Effector memory CD4-positive, alpha-beta T cell (primary cell): ENCODE measurements at regions not wholly inside any gene's neighbourhood (a gene's known extent, or its start where the extent isn't known, plus 50 kb on each side); places are given as distances from the start of the nearest gene placed in this dataset.

Experiments
- DNase-seq, 3 donors: peaks; one replicate each; pipeline ENCODE4 v3.0.0-alpha.2; 2020
- H3K27ac ChIP-seq: 2 replicates; pipeline ENCODE4 v1.7.0; 2013; ENCODE audit warnings: mild to moderate bottlenecking, low read length, moderate library complexity; ENCODE audit not compliant: insufficient read depth, poor library complexity, severe bottlenecking
- H3K27me3 ChIP-seq: replicated peaks from 2 replicates; pipeline ENCODE4 v1.7.0; 2013; ENCODE audit warnings: mild to moderate bottlenecking, low read length; ENCODE audit not compliant: insufficient read depth, control insufficient read depth, poor library complexity, severe bottlenecking
- H3K36me3 ChIP-seq: 2 replicates; pipeline ENCODE4 v1.7.0; 2013; ENCODE audit warnings: mild to moderate bottlenecking, low read length, moderate library complexity; ENCODE audit not compliant: control insufficient read depth, insufficient read depth
- H3K4me1 ChIP-seq: 2 replicates; pipeline ENCODE4 v1.7.0; 2013; ENCODE audit warnings: low read length, mild to moderate bottlenecking; ENCODE audit not compliant: control insufficient read depth, insufficient read depth, poor library complexity, severe bottlenecking
- H3K4me3 ChIP-seq: 2 replicates; pipeline ENCODE4 v1.7.0; 2013; ENCODE audit warnings: low read length, low read depth, mild to moderate bottlenecking; ENCODE audit not compliant: insufficient read depth, poor library complexity, severe bottlenecking
- H3K9me3 ChIP-seq: 2 replicates; pipeline ENCODE4 v1.7.0; 2013; ENCODE audit warnings: mild to moderate bottlenecking, low read length, moderate library complexity; ENCODE audit not compliant: control insufficient read depth

DNA sequence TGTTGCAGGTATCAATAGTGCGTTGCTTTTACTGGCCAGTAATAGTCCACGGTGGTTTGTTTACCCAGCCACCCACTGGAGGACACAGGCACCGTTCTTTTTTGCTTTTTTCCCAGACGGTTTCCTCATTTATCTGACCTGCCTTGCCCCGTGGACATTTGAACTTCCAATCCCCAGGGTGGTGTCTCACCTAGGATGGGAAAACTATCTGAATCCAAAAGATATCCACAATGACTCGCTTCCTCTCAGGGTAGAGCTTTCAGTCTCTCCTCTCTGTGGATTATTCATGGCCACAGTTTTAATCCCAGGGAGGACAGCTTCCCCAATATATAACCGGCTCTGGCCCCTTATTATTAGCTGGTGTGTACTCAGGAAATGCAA is 170.8 kb downstream of the FOXO1 start:
- Histone ChIP-seq H3K27ac (no peak overlapping the region), H3K4me1 (peaks cover 33% of the 10 kb centered on the region)

DNA sequence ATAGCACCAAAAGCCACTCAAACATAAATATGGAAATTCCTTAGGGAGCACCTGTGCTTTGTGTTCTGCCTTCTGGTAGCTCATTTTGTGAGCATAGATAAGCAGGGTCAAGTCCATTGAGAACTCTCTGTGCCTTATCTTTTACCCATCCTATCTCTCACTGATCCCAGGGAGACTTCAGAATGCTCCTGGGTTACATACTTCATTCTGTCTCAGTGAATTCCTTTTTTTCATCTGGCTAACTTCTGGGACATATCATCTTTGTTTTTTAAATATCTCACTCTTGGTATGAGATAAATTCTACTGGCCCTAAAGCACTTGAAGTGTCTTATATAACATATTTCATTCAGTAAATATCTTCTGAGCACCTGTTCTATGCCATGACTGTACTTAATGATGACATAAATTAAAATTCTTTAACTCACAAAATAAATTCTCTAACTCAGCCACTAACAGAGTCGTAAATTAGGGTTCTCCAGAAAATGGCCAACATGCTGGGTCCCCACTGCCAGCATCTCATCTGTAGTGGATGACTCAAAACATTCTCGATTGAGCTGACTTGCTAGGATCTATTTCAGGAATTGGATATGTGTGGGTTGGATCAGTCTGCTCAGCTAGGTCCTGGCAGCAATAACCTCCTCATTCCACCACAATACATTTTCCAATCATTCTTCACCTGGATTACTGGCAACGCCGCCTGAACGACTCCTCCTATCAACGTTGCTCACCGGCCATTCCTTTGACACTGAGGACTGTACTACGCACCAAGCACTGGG is 170.2 kb downstream of the FOXO1 start:
- no peaks in the 10 kb centered on the region for H3K9me3 ChIP-seq
- H3K4me1 ChIP-seq: peaks cover 31% of the 10 kb centered on the region
- H3K27me3 ChIP-seq: no peaks in the 10 kb centered on the region
- DNase-seq: no peak
- no peaks in the 10 kb centered on the region for H3K36me3 ChIP-seq
- H3K4me3 ChIP-seq: no peak overlapping the region
- no peak overlapping the region for H3K27ac ChIP-seq

More for the DNA sequence above, 170.8 kb downstream of the FOXO1 start:
- Histone ChIP-seq H3K27me3 (no peaks in the 10 kb centered on the region), H3K9me3 (no peaks in the 10 kb centered on the region), H3K36me3 (no peaks in the 10 kb centered on the region), H3K4me3 (no peak overlapping the region)
- DNase-seq: no peak

DNA sequence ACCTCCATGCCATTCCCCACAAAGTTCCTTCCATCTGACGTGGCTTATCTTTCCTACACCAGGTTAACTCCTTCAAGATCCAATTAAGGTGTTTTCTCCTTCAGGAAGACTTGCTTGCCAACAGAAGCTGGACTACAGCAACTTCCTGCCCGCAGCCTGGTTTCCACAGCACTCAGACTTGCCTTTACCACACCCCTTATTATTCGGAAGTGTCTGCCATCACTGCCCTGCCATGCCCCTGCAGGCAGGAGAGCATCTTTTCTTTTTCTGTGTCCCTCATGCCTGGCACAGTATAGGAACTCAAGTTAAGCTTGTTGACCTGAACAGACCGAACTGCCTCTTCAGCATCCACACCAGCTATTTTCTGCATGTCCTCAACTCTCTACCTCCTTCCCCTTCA is 168.0 kb downstream of the FOXO1 start:
- H3K27me3 ChIP-seq: no peaks in the 10 kb centered on the region
- no peak overlapping the region for H3K27ac ChIP-seq
- no peaks in the 10 kb centered on the region for H3K9me3 ChIP-seq
- H3K4me3 ChIP-seq: no peak overlapping the region
- peaks cover 26% of the 10 kb centered on the region for H3K4me1 ChIP-seq
- no peak for DNase-seq
- H3K36me3 ChIP-seq: no peaks in the 10 kb centered on the region

DNA sequence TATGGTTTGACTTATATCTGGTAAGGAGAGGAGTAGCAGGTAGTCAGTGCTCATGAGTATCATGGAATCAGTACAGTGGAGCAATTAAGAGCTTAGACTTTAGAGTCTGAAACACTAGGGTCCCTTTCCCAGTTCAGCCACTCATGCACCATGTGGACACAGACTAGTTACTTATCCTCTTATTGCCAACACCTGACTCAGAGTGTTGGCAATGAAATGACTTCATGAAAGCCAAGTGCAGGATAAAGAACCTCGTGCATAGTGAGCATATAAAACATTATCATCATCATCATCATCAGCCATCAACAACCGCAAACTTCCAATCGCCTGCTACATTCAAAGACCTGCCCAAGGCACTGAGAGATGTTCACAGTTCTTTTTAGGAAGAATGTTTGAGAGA is 164.2 kb downstream of the FOXO1 start:
- Histone ChIP-seq H3K4me1 (peaks cover 6% of the 10 kb centered on the region), H3K9me3 (no peaks in the 10 kb centered on the region), H3K4me3 (no peak overlapping the region), H3K36me3 (no peaks in the 10 kb centered on the region), H3K27me3 (no peaks in the 10 kb centered on the region), H3K27ac (no peak overlapping the region)
- no peak for DNase-seq

DNA sequence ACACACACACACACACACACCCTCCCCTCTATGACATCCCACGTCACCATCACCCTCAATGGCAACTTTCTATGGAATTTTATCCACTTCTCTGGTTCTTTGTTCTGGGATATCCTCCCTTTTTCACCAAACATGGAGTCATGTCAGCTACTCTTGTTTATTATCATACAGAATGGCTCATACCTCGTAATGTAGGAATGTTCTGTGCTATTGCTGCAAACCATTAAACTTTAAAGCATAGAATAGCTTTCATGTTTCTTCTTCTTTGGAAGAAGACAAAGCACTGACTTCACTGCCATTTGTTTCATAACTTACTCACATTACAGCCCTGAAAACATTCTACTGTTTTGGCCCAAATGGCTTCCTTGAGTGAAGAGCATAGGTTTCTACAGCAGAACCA is 163.4 kb downstream of the FOXO1 start:
- Histone ChIP-seq H3K4me3 (no peak overlapping the region), H3K27ac (no peak overlapping the region)

DNA sequence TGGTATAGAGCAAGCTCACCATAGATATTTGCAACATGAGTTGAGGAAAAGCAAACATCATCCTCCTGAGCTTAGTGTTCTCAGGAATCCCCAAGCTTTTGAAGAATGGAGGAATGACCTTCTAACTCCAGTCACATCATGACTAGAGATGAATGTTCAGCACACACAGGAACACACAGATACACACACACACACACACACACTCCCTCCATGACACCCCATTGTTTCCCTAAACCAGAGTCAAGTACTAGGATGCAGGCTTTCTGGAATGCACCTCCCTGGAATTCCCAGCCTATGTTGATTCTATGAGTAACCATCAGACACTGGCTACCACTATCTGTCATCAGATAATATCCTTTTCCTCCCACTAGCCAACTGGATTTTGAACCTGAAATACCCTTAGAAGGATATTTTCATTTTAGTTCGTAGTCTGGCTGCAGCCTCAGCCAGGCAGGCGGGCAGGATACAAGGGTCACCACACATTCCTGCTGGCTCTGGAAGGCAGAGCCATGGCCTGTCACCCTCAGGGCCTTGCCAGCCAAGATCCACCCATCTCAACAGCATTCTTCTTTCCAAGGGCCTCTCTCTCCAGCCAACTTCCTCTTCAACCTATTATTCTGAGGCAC is 162.4 kb downstream of the FOXO1 start:
- Histone ChIP-seq H3K27ac (no peak overlapping the region), H3K4me1 (peaks cover 8% of the 10 kb centered on the region), H3K4me3 (no peak overlapping the region), H3K36me3 (no peaks in the 10 kb centered on the region), H3K9me3 (no peaks in the 10 kb centered on the region), H3K27me3 (no peaks in the 10 kb centered on the region)
- DNase-seq: no peak

More for the DNA sequence above, 163.4 kb downstream of the FOXO1 start:
- Histone ChIP-seq H3K9me3 (no peaks in the 10 kb centered on the region), H3K27me3 (no peaks in the 10 kb centered on the region), H3K36me3 (no peaks in the 10 kb centered on the region), H3K4me1 (peaks cover 7% of the 10 kb centered on the region)
- DNase-seq: no peak

DNA sequence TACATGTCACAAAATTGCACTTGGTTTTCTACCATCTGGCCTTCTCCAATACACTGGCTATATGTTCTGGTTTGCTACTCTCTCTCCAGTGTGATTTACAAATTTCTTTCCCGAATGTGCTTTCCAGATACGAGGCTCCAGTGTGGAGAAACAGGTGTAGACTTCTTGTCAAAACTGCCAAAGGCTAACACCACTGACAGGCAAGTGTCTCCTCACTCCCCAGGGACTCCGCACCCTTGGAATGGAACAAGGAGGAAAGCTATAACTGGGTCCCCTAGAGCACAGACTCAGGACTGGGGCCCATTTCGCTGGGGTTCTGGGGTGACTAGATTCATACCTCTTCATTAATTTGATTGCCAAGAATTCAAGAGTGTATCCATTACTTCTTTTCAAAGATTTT is 161.8 kb downstream of the FOXO1 start:
- Histone ChIP-seq H3K27me3 (no peaks in the 10 kb centered on the region), H3K4me3 (no peak overlapping the region), H3K36me3 (no peaks in the 10 kb centered on the region), H3K9me3 (no peaks in the 10 kb centered on the region), H3K4me1 (peaks cover 8% of the 10 kb centered on the region), H3K27ac (no peak overlapping the region)
- DNase-seq: no peak

DNA sequence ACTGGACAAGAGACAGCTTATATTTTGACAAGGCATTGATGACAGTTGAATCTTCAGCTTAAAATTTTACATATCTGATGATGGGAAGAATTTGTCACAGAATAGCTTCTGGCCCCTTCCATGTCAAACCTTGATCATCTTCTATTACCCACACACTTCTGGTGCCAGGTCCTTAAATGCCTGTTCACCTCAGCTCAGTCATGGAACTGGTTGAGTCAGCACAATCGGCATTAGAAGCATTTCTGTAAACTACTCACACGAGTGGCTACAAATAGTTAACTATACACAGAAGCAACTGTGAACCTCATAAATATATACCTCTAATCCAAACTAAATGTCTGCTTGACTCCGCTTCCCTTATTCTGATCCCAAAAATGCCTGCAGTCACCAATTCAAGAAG is 161.2 kb downstream of the FOXO1 start:
- Histone ChIP-seq H3K36me3 (no peaks in the 10 kb centered on the region), H3K9me3 (no peaks in the 10 kb centered on the region), H3K27ac (no peak overlapping the region), H3K4me3 (no peak overlapping the region), H3K27me3 (no peaks in the 10 kb centered on the region), H3K4me1 (peaks cover 8% of the 10 kb centered on the region)
- DNase-seq: no peak
